Esophagus muscularis mucosa (tissue), 3 donors: ENCODE measurements at regions not wholly inside any gene's neighbourhood (a gene's known extent, or its start where the extent isn't known, plus 50 kb on each side); places are given as distances from the start of the nearest gene placed in this dataset.

Experiments
- POLR2A ChIP-seq: fragments of 450-650 bp; IDR thresholded peaks from one replicate; pipeline ENCODE4 v1.6.1; 2017; ENCODE audit warnings: antibody characterized with exemption, moderate library complexity, mild to moderate bottlenecking, low read depth
- TF ChIP-seq, protein P1 (sequence below), 3 experiments: fragments of 200-600 bp in 2 of 3; fragments of 450-650 bp in 1 of 3; sonication (generic) in 2 of 3; IDR thresholded peaks; one replicate each; pipeline ENCODE4 v1.5.1; 2017 to 2019; ENCODE audit warnings: antibody characterized with exemption in 3 of 3, mild to moderate bottlenecking in 2 of 3, moderate library complexity in 1 of 3

DNA sequence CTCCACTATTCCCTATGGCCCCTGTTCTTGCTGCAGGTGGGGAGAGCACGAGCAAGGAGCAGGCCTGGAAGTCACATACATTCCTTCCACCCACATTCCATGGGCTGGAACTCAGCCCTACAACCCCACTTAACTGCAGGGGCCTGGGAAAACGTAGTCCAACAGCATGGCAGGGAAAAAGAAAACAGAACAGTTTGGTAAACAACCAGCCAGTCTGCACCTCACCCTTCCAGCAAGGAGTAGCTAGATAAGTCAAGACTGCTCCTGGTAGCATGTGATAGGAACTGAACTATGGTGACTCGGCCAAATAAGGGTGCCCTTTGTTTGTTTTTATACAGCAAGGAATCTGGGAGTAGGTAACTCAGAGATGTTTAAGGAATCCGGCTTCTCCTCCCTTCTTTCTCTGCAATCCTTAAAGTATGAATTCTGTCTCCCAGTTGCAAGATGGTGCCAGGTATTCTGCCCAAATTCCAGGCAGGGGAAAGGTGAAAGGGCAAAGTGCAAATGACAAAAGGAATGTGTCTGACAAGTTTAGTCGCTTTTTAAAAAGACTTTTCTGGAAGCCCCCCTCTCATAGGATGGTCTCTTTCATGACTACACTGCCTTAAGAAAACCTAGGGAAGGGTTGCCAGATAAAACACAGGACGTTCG is 311.7 kb upstream of the NEBL start:
- TF ChIP-seq, protein P1, sequence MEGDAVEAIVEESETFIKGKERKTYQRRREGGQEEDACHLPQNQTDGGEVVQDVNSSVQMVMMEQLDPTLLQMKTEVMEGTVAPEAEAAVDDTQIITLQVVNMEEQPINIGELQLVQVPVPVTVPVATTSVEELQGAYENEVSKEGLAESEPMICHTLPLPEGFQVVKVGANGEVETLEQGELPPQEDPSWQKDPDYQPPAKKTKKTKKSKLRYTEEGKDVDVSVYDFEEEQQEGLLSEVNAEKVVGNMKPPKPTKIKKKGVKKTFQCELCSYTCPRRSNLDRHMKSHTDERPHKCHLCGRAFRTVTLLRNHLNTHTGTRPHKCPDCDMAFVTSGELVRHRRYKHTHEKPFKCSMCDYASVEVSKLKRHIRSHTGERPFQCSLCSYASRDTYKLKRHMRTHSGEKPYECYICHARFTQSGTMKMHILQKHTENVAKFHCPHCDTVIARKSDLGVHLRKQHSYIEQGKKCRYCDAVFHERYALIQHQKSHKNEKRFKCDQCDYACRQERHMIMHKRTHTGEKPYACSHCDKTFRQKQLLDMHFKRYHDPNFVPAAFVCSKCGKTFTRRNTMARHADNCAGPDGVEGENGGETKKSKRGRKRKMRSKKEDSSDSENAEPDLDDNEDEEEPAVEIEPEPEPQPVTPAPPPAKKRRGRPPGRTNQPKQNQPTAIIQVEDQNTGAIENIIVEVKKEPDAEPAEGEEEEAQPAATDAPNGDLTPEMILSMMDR (IDR thresholded peaks at IDR 0.05), result no peak
- no peak for TF ChIP-seq POLR2A
